H1 (cell line): ENCODE measurements at regions not wholly inside any gene's neighbourhood (a gene's known extent, or its start where the extent isn't known, plus 50 kb on each side); places are given as distances from the start of the nearest gene placed in this dataset.

ENCODE experiments used
- CTCF ChIA-PET: fragments of 300-600 bp; sonication (Branson Sonifier 250); formaldehyde crosslinking; loops from one replicate; lab custom pipeline; 2021; ENCODE audit not compliant: partially characterized antibody; lab: Charles Lee
- POLR2A ChIA-PET: fragments of 300-600 bp; sonication (Branson Sonifier 250); formaldehyde crosslinking; loops from one replicate; lab custom pipeline; 2021; ENCODE audit warnings: inconsistent platforms; ENCODE audit not compliant: partially characterized antibody; lab: Charles Lee
- DNase-seq, 2 experiments: peaks; one replicate each; pipeline versions ENCODE4 v3.0.0 to v3.0.0-alpha.2; 2010 to 2022; ENCODE audit warnings: low spot score in 2 of 2, low read depth in 1 of 2, mixed read lengths in 1 of 2
- FAIRE-seq: peaks from 2 replicates; lab custom pipeline; 2011; peaks lifted over from hg19 to GRCh38; lab: Jason Lieb, UNC
- H2AFZ ChIP-seq: 2 replicates; pipeline ENCODE4 v1.8.1; 2012; ENCODE audit warnings: low read length, inconsistent platforms
- H2AK5ac ChIP-seq: 2 replicates; pipeline ENCODE4 v1.6.1; 2013; ENCODE audit warnings: low read depth, low read length
- H2BK120ac ChIP-seq: replicated peaks from 2 replicates; pipeline ENCODE3; 2013; ENCODE audit warnings: low read depth, low read length, inconsistent platforms
- H2BK12ac ChIP-seq: 2 replicates; pipeline ENCODE4 v1.6.1; 2013; ENCODE audit warnings: low read depth, low read length
- H2BK15ac ChIP-seq: 2 replicates; pipeline ENCODE4 v1.6.1; 2013; ENCODE audit warnings: low read length
- H2BK20ac ChIP-seq: 2 replicates; pipeline ENCODE4 v1.6.1; 2013; ENCODE audit warnings: low read length
- H2BK5ac ChIP-seq: 2 replicates; pipeline ENCODE4 v1.6.1; 2013; ENCODE audit warnings: low read depth, low read length
- H3K14ac ChIP-seq: 2 replicates; pipeline ENCODE4 v1.6.1; 2013; ENCODE audit warnings: inconsistent platforms; ENCODE audit not compliant: insufficient read length
- H3K18ac ChIP-seq: 2 replicates; pipeline ENCODE4 v1.6.1; 2013; ENCODE audit warnings: low read length; ENCODE audit errors: extremely low read depth
- H3K23ac ChIP-seq: 2 replicates; pipeline ENCODE4 v1.6.1; 2013; ENCODE audit warnings: inconsistent platforms; ENCODE audit not compliant: insufficient read length
- H3K23me2 ChIP-seq: 2 replicates; pipeline ENCODE4 v1.6.1; 2013; ENCODE audit warnings: low read depth, low read length
- H3K27ac ChIP-seq: 2 replicates; pipeline ENCODE4 v1.6.1; 2011; ENCODE audit warnings: low read depth, low read length, inconsistent platforms
- H3K27me3 ChIP-seq, 4 experiments: replicated peaks in 1 of 4; 1 replicate in 1 of 4; 2 replicates in 3 of 4; pipeline versions ENCODE4 v1.6.1 to v1.8.1; 2011 to 2013; ENCODE audit warnings: low read length in 3 of 4, mild to moderate bottlenecking in 3 of 4, inconsistent platforms in 2 of 4, mixed read lengths in 2 of 4, moderate library complexity in 1 of 4; ENCODE audit not compliant: control insufficient read depth in 3 of 4, insufficient read depth in 3 of 4; ENCODE audit errors: extremely low read depth in 1 of 4
- H3K36me3 ChIP-seq, 4 experiments: 2 replicates each; pipeline versions ENCODE4 v1.6.1 to v1.8.1; 2011 to 2013; ENCODE audit warnings: mild to moderate bottlenecking in 4 of 4, low read length in 3 of 4, moderate library complexity in 2 of 4, control low read depth in 1 of 4, inconsistent platforms in 1 of 4; ENCODE audit not compliant: insufficient read depth in 4 of 4, control insufficient read depth in 2 of 4
- H3K4ac ChIP-seq: replicated peaks from 2 replicates; pipeline ENCODE3; 2013; ENCODE audit warnings: low read length, low read depth, mixed read lengths, inconsistent platforms; ENCODE audit not compliant: insufficient read length
- H3K4me1 ChIP-seq, 4 experiments: replicated peaks in 1 of 4; 1 replicate in 1 of 4; 2 replicates in 3 of 4; pipeline versions ENCODE4 v1.6.1 to v1.8.1; 2011 to 2013; ENCODE audit warnings: low read length in 3 of 4, inconsistent platforms in 2 of 4, mixed read lengths in 1 of 4; ENCODE audit not compliant: insufficient read depth in 4 of 4, control insufficient read depth in 3 of 4
- H3K4me2 ChIP-seq, 2 experiments: 2 replicates each; pipeline versions ENCODE4 v1.6.1 to v1.8.1; 2011 to 2013; ENCODE audit warnings: low read depth in 2 of 2, low read length in 2 of 2, control low read depth in 1 of 2, inconsistent platforms in 1 of 2, mild to moderate bottlenecking in 1 of 2; ENCODE audit not compliant: insufficient read depth in 1 of 2
- H3K4me3 ChIP-seq, 4 experiments: fragments of 200-600, 300-600 bp in 1 of 4; sonication (generic), shearing (Covaris generic), sonication (Bioruptor Twin) in 1 of 4; 2 replicates each; pipeline versions ENCODE4 v1.5.1 to v1.8.1; 2011 to 2016; ENCODE audit warnings: low read length in 4 of 4, low read depth in 3 of 4, control low read depth in 2 of 4, inconsistent platforms in 2 of 4, mild to moderate bottlenecking in 2 of 4, mixed read lengths in 1 of 4, moderate library complexity in 1 of 4; ENCODE audit not compliant: insufficient read depth in 2 of 4; ENCODE audit errors: extremely low read depth in 1 of 4
- H3K56ac ChIP-seq: replicated peaks from 2 replicates; pipeline ENCODE3; 2013; ENCODE audit warnings: low read depth, mild to moderate bottlenecking, mixed read lengths, low read length, inconsistent platforms; ENCODE audit not compliant: insufficient read length
- H3K79me1 ChIP-seq: 2 replicates; pipeline ENCODE4 v1.6.1; 2013; ENCODE audit warnings: low read depth, low read length, control low read depth
- H3K79me2 ChIP-seq, 2 experiments: 2 replicates each; pipeline versions ENCODE4 v1.6.1 to v1.8.1; 2012 to 2013; ENCODE audit warnings: low read length in 2 of 2, mild to moderate bottlenecking in 2 of 2, inconsistent platforms in 1 of 2; ENCODE audit not compliant: insufficient read depth in 2 of 2, control insufficient read depth in 1 of 2
- H3K9ac ChIP-seq, 4 experiments: replicated peaks in 1 of 4; 1 replicate in 1 of 4; 2 replicates in 3 of 4; pipeline versions ENCODE4 v1.6.1 to v1.8.1; 2011 to 2013; ENCODE audit warnings: low read depth in 3 of 4, low read length in 3 of 4, control low read depth in 2 of 4, mild to moderate bottlenecking in 2 of 4, moderate library complexity in 2 of 4, inconsistent platforms in 1 of 4; ENCODE audit errors: extremely low read depth in 1 of 4
- H3K9me3 ChIP-seq, 2 experiments: 2 replicates each; pipeline versions ENCODE4 v1.6.1 to v1.8.1; 2012 to 2013; ENCODE audit warnings: mild to moderate bottlenecking in 2 of 2, moderate library complexity in 2 of 2, control low read depth in 1 of 2, inconsistent platforms in 1 of 2, low read depth in 1 of 2, low read length in 1 of 2, mixed read lengths in 1 of 2; ENCODE audit not compliant: insufficient read depth in 2 of 2
- H4K20me1 ChIP-seq, 2 experiments: replicated peaks in 1 of 2; 2 replicates each; pipeline versions ENCODE3 to v1.8.1; 2011 to 2013; ENCODE audit warnings: inconsistent platforms in 2 of 2, low read length in 2 of 2, mild to moderate bottlenecking in 1 of 2; ENCODE audit not compliant: insufficient read depth in 2 of 2, control insufficient read depth in 1 of 2
- H4K5ac ChIP-seq: 2 replicates; pipeline ENCODE4 v1.6.1; 2013; ENCODE audit warnings: low read length, low read depth, mixed read lengths, inconsistent platforms; ENCODE audit not compliant: insufficient read length
- H4K8ac ChIP-seq: 2 replicates; pipeline ENCODE4 v1.8.0; 2013; ENCODE audit warnings: mild to moderate bottlenecking, moderate library complexity, low read length, inconsistent platforms; ENCODE audit not compliant: insufficient read depth; ENCODE audit errors: extremely low read depth
- H4K91ac ChIP-seq: replicated peaks from 2 replicates; pipeline ENCODE3; 2013; ENCODE audit warnings: low read length, mixed read lengths, inconsistent platforms; ENCODE audit not compliant: insufficient read length
- CEBPB ChIP-seq: IDR thresholded peaks from 2 replicates; pipeline ENCODE4 v1.6.1; 2012; ENCODE audit warnings: low read depth, low read length
- CTBP2 ChIP-seq: IDR thresholded peaks from 2 replicates; pipeline ENCODE4 v1.7.0; 2011; ENCODE audit warnings: borderline replicate concordance, mild to moderate bottlenecking, moderate library complexity, mixed read lengths, low read length; ENCODE audit not compliant: insufficient read depth, insufficient read length
- GTF2F1 ChIP-seq: IDR thresholded peaks from 2 replicates; pipeline ENCODE4 v1.6.1; 2012; ENCODE audit warnings: low read depth, low read length, improper control_type of control experiment, borderline replicate concordance
- KDM4A ChIP-seq: IDR thresholded peaks from one replicate; pipeline ENCODE4 v1.7.1; 2012; ENCODE audit warnings: low read depth, mild to moderate bottlenecking, moderate library complexity, low read length, inconsistent platforms; ENCODE audit not compliant: severe bottlenecking
- RAD21 ChIP-seq, 2 experiments: IDR thresholded peaks in 1 of 2; conservative IDR thresholded peaks in 1 of 2; 2 replicates each; pipeline ENCODE4 v1.6.1; 2011; ENCODE audit warnings: low read depth in 2 of 2, low read length in 2 of 2, improper control_type of control experiment in 1 of 2, inconsistent platforms in 1 of 2, mild to moderate bottlenecking in 1 of 2, moderate library complexity in 1 of 2
- RFX5 ChIP-seq: IDR thresholded peaks from 2 replicates; pipeline ENCODE4 v1.6.1; 2011; ENCODE audit warnings: low read depth, low read length, improper control_type of control experiment, borderline replicate concordance
- RXRA ChIP-seq: IDR thresholded peaks from 2 replicates; pipeline ENCODE4 v1.6.1; 2011; ENCODE audit warnings: low read depth, mild to moderate bottlenecking, low read length, moderate library complexity; ENCODE audit not compliant: insufficient read depth
- SP4 ChIP-seq: IDR thresholded peaks from 2 replicates; pipeline ENCODE4 v1.6.1; 2012; ENCODE audit warnings: low read length, inconsistent platforms
- whole genome bisulfite sequencing, 2 experiments: shearing (Covaris generic) in 1 of 2; methylation state at CpG; one replicate each; pipeline versions ENCODE4 v1.1.6 to v1.1.7; 2013 to 2015; ENCODE audit warnings: low lambda C conversion rate in 2 of 2, mixed read lengths in 2 of 2, inconsistent platforms in 1 of 2, low coverage in 1 of 2, missing lambda C conversion rate in 1 of 2; ENCODE audit not compliant: insufficient replicate concordance in 2 of 2, insufficient coverage in 1 of 2, insufficient read length in 1 of 2; ENCODE audit errors: extremely low coverage in 1 of 2, missing lambda C conversion rate in 1 of 2; 5-methylcytosine and 5-hydroxymethylcytosine counted together

- Histone ChIP-seq H4K8ac (no peak overlapping the region), H2BK15ac (no peak overlapping the region; the same call in 1 of the 2 replicates), H3K4ac (no peak overlapping the region), H3K79me1 (no peaks in the 10 kb centered on the region), H3K4me1 (no peaks in the 10 kb centered on the region; a peak in 1 of 7 replicates), H2BK5ac (no peak overlapping the region), H3K14ac (no peak overlapping the region), H2AK5ac (no peak overlapping the region), H3K36me3 (no peaks in the 10 kb centered on the region), H2BK120ac (no peak overlapping the region), H4K5ac (no peak overlapping the region), H3K56ac (no peak overlapping the region), H3K23ac (no peak overlapping the region), H3K9ac (no peak overlapping the region), H3K27me3 (no peaks in the 10 kb centered on the region), H3K27ac (no peak overlapping the region), H3K9me3 (no peaks in the 10 kb centered on the region), H3K79me2 (no peaks in the 10 kb centered on the region), H4K91ac (no peak overlapping the region), H2AFZ (no peak overlapping the region), H3K18ac (no peak overlapping the region), H2BK12ac (no peak overlapping the region), H4K20me1 (no peaks in the 10 kb centered on the region), H2BK20ac (no peak overlapping the region), H3K4me2 (no peak overlapping the region), H3K4me3 (no peak overlapping the region), H3K23me2 (no peaks in the 10 kb centered on the region)
- ChIA-PET POLR2A (no interaction called here), CTCF (interaction anchor here (1.7 kb wide), 1 partner anchor 8 kb away, joined by 5 read pairs; no protein-coding TSS in a partner anchor)
- FAIRE-seq (no peak), DNase-seq (no peak)
- 80 to 100% methylated on average over 1 of the region's 1 CpG for WGBS, 2 experiments
- TF ChIP-seq GTF2F1, result no peak
- TF ChIP-seq KDM4A, result no peak
- no peak for TF ChIP-seq SP4
- no peak for TF ChIP-seq RAD21 (IDR thresholded peaks at IDR 0.05 in 1 of 2, conservative IDR thresholded peaks at IDR 0.05 in 1 of 2; ENCODE audit: low read depth in 2 of 2, low read length in 2 of 2)
- no peak for TF ChIP-seq CEBPB
- no peak for TF ChIP-seq RFX5
- no peak for TF ChIP-seq CTBP2
- no peak for TF ChIP-seq RXRA
Observed at GRCh38 chr5:37989884-37990283, 150.0 kb upstream of the GDNF start.
